ENCODE measurements at regions not wholly inside any gene's neighbourhood (a gene's known extent, or its start where the extent isn't known, plus 50 kb on each side); places are given as distances from the start of the nearest gene placed in this dataset.

DNA sequence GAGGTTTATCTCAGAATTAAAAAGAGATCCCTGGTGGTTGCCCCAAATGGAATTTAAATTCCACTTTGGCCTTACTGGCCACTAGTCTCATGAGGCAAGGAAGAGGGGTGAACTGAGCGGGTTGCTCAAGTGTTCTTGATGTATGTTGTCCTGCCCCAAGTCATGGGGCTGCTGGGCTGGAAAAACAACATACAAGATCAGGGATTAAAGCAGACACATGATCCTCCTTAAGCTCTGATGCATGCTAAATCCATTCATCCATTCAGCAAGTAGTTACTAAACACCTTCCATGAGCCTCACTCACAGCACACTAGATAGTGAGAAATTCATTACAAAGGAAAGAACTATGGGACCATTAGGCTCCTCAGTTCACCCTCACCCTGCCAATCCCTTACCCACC, 196.3 kb downstream of the MREG start:
- Histone ChIP-seq H3K27me3 (ENCODE audit: control insufficient read depth in 1 of 2, insufficient read depth in 2 of 2, low read length in 2 of 2) (no peaks in the 10 kb centered on the region), H3K4me2 (ENCODE audit: low read depth, low read length) (no peak overlapping the region), H3K79me2 (ENCODE audit: insufficient read depth, low read length) (no peaks in the 10 kb centered on the region), H3K4me1 (ENCODE audit: insufficient read depth, low read length) (peaks cover 10% of the 10 kb centered on the region), H2AFZ (ENCODE audit: low read length) (no peak overlapping the region), H4K20me1 (ENCODE audit: insufficient read depth, low read length) (no peaks in the 10 kb centered on the region), H3K36me3 (replicated peaks in 1 of 2; ENCODE audit: control insufficient read depth in 1 of 2, insufficient read depth in 2 of 2, low read length in 2 of 2) (no peaks in the 10 kb centered on the region), H3K9ac (ENCODE audit: insufficient read depth, low read depth, low read length) (no peak overlapping the region), H3K4me3 (replicated peaks in 1 of 3; ENCODE audit: insufficient read depth in 1 of 3, low read depth in 2 of 3, low read length in 3 of 3) (no peak overlapping the region), H3K27ac (ENCODE audit: extremely low read length, insufficient read depth, low read length) (no peak overlapping the region), H3K9me3 (ENCODE audit: low read length) (peaks cover 29% of the 10 kb centered on the region; the same call in 1 of the 2 replicates)
- in situ Hi-C loops (cut with HindIII; ENCODE audit: extremely low pct_ligation_motif_present, low pct_unique_long_range_greater_than_20kb) (no loop called here), intact Hi-C loops (cut with micrococcal nuclease; ENCODE audit: unreplicated experiment) (no loop called here)
- ATAC-seq (no peak), FAIRE-seq (no peak), DNase-seq (ENCODE audit: low spot score) (no peak)
- BruUV-seq (replicated peaks) = no TSS peak
- no peak for TF ChIP-seq GABPB1 (CRISPR knock-in tag; IDR thresholded peaks at IDR 0.05)
- 100% methylated on average over 1 of the region's 1 CpG for WGBS (ENCODE audit: low lambda C conversion rate)
- POLR2A ChIA-PET = no interaction called here
- CTCF ChIA-PET (ENCODE audit: low intra/inter-chr PET ratio, low total read pairs) = no interaction called here

DNA sequence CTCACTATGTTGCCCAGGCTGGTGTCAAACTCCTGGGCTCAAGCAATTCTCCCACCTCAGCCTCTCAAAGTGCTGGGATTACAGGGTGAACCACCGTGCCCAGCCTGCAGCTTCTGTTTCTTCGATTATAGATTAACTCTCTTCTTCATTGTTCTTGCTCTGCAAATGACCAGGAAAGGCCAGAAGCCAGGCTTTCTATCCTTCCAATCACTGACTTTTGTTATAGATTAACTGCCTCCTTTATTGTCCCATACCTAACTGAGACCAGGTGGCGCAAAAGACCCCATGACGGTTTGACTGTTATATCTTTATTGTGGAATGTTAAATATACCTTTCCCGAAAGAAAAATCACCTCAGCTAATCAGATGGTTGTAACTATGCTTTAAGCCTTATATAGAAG, 196.9 kb downstream of the MREG start:
- BruUV-seq (replicated peaks) = no TSS peak
- Histone ChIP-seq H3K9me3 (ENCODE audit: low read length) (peaks cover 23% of the 10 kb centered on the region; the same call in 1 of the 2 replicates), H3K4me3 (replicated peaks in 1 of 3; ENCODE audit: insufficient read depth in 1 of 3, low read depth in 2 of 3, low read length in 3 of 3) (no peak overlapping the region), H2AFZ (ENCODE audit: low read length) (no peak overlapping the region), H3K9ac (ENCODE audit: insufficient read depth, low read depth, low read length) (no peak overlapping the region), H3K79me2 (ENCODE audit: insufficient read depth, low read length) (no peaks in the 10 kb centered on the region), H4K20me1 (ENCODE audit: insufficient read depth, low read length) (no peaks in the 10 kb centered on the region), H3K27me3 (ENCODE audit: control insufficient read depth in 1 of 2, insufficient read depth in 2 of 2, low read length in 2 of 2) (no peaks in the 10 kb centered on the region), H3K36me3 (replicated peaks in 1 of 2; ENCODE audit: control insufficient read depth in 1 of 2, insufficient read depth in 2 of 2, low read length in 2 of 2) (no peaks in the 10 kb centered on the region), H3K4me1 (ENCODE audit: insufficient read depth, low read length) (peaks cover 17% of the 10 kb centered on the region), H3K4me2 (ENCODE audit: low read depth, low read length) (no peak overlapping the region), H3K27ac (ENCODE audit: extremely low read length, insufficient read depth, low read length) (no peak overlapping the region)
- ChIA-PET POLR2A (no interaction called here), CTCF (ENCODE audit: low intra/inter-chr PET ratio, low total read pairs) (no interaction called here)
- no peak for FAIRE-seq
- intact Hi-C loops (cut with micrococcal nuclease; ENCODE audit: unreplicated experiment) = no loop called here
- ATAC-seq = no peak
- in situ Hi-C loops (cut with HindIII; ENCODE audit: extremely low pct_ligation_motif_present, low pct_unique_long_range_greater_than_20kb) = no loop called here
- DNase-seq (ENCODE audit: low spot score) = no peak
- 83% methylated on average over 5 of the region's 5 CpGs for WGBS (ENCODE audit: low lambda C conversion rate)
- TF ChIP-seq, protein P1, sequence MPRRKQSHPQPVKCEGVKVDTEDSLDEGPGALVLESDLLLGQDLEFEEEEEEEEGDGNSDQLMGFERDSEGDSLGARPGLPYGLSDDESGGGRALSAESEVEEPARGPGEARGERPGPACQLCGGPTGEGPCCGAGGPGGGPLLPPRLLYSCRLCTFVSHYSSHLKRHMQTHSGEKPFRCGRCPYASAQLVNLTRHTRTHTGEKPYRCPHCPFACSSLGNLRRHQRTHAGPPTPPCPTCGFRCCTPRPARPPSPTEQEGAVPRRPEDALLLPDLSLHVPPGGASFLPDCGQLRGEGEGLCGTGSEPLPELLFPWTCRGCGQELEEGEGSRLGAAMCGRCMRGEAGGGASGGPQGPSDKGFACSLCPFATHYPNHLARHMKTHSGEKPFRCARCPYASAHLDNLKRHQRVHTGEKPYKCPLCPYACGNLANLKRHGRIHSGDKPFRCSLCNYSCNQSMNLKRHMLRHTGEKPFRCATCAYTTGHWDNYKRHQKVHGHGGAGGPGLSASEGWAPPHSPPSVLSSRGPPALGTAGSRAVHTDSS (CRISPR knock-in tag; conservative IDR thresholded peaks at IDR 0.05) = no peak
- no peak for TF ChIP-seq NCOA5 (CRISPR knock-in tag; IDR thresholded peaks at IDR 0.05)
- TF ChIP-seq POGZ (CRISPR knock-in tag; IDR thresholded peaks at IDR 0.05) = 0 out of 2 replicates have a peak, but pooled peaks have one; percentile 17
- TF ChIP-seq, protein P2, sequence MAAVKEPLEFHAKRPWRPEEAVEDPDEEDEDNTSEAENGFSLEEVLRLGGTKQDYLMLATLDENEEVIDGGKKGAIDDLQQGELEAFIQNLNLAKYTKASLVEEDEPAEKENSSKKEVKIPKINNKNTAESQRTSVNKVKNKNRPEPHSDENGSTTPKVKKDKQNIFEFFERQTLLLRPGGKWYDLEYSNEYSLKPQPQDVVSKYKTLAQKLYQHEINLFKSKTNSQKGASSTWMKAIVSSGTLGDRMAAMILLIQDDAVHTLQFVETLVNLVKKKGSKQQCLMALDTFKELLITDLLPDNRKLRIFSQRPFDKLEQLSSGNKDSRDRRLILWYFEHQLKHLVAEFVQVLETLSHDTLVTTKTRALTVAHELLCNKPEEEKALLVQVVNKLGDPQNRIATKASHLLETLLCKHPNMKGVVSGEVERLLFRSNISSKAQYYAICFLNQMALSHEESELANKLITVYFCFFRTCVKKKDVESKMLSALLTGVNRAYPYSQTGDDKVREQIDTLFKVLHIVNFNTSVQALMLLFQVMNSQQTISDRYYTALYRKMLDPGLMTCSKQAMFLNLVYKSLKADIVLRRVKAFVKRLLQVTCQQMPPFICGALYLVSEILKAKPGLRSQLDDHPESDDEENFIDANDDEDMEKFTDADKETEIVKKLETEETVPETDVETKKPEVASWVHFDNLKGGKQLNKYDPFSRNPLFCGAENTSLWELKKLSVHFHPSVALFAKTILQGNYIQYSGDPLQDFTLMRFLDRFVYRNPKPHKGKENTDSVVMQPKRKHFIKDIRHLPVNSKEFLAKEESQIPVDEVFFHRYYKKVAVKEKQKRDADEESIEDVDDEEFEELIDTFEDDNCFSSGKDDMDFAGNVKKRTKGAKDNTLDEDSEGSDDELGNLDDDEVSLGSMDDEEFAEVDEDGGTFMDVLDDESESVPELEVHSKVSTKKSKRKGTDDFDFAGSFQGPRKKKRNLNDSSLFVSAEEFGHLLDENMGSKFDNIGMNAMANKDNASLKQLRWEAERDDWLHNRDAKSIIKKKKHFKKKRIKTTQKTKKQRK (IDR thresholded peaks at IDR 0.05; ENCODE audit: low read length) = no peak
- TF ChIP-seq SOX5 (CRISPR knock-in tag; IDR thresholded peaks at IDR 0.05; ENCODE audit: borderline replicate concordance) = peak; percentile 30; the same call in 1 of the 2 replicates
- no peak for TF ChIP-seq SOX13 (IDR thresholded peaks at IDR 0.05)
- peak in 1 of 2 experiments; percentile 62; a peak in 1 of 4 replicates for TF ChIP-seq SOX13 (CRISPR knock-in tag; conservative IDR thresholded peaks at IDR 0.05 in 1 of 2, IDR thresholded peaks at IDR 0.05 in 1 of 2)
- no peak for TF ChIP-seq MIER3 (CRISPR knock-in tag; IDR thresholded peaks at IDR 0.05; ENCODE audit: borderline replicate concordance)
- TF ChIP-seq WIZ (CRISPR knock-in tag; IDR thresholded peaks at IDR 0.05) = no peak
- TF ChIP-seq, protein P3, sequence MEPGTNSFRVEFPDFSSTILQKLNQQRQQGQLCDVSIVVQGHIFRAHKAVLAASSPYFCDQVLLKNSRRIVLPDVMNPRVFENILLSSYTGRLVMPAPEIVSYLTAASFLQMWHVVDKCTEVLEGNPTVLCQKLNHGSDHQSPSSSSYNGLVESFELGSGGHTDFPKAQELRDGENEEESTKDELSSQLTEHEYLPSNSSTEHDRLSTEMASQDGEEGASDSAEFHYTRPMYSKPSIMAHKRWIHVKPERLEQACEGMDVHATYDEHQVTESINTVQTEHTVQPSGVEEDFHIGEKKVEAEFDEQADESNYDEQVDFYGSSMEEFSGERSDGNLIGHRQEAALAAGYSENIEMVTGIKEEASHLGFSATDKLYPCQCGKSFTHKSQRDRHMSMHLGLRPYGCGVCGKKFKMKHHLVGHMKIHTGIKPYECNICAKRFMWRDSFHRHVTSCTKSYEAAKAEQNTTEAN (CRISPR knock-in tag; conservative IDR thresholded peaks at IDR 0.05) = no peak

Data from HepG2 (cell line).